Central memory CD8-positive, alpha-beta T cell (primary cell): ENCODE measurements at regions not wholly inside any gene's neighbourhood (a gene's known extent, or its start where the extent isn't known, plus 50 kb on each side); places are given as distances from the start of the nearest gene placed in this dataset.
A peak's percentile ranks its signal among the peaks of the same experiment; 100 is the strongest.
"Not testable (repeated sequence)": the region's sequence is repeated elsewhere in the genome, so short reads cannot be mapped to it uniquely, and the experiment has no call there.

Experiments
- ATAC-seq: fragments of 150-1000 bp; cut with Tn5 transposase; replicated peaks from 2 replicates; pipeline ENCODE4 v1.10.0; 2022; ENCODE audit warnings: mild to moderate bottlenecking, moderate FRiP score, moderate number of reproducible peaks; ENCODE audit not compliant: poor library complexity, severe bottlenecking; ENCODE audit errors: extremely low read depth
- DNase-seq, 2 donors: peaks; one replicate each; pipeline ENCODE4 v3.0.0; 2021; ENCODE audit warnings: low spot score in 2 of 2
- H3K27ac Mint-ChIP-seq: one replicate; pipeline ENCODE4 v1.8.0; 2022; ENCODE audit warnings: low read depth, mild to moderate bottlenecking, moderate library complexity, mixed read lengths
- H3K27me3 Mint-ChIP-seq: one replicate; pipeline ENCODE4 v1.8.0; 2022; ENCODE audit warnings: mixed read lengths
- H3K36me3 Mint-ChIP-seq: one replicate; pipeline ENCODE4 v1.8.0; 2022; ENCODE audit warnings: mild to moderate bottlenecking, moderate library complexity, mixed read lengths; ENCODE audit not compliant: insufficient read depth
- H3K4me1 Mint-ChIP-seq: one replicate; pipeline ENCODE4 v1.8.0; 2022; ENCODE audit warnings: mixed read lengths
- H3K4me3 Mint-ChIP-seq: one replicate; pipeline ENCODE4 v1.8.0; 2022; ENCODE audit warnings: mild to moderate bottlenecking, moderate library complexity, mixed read lengths
- H3K9me3 Mint-ChIP-seq: one replicate; pipeline ENCODE4 v1.8.0; 2022; ENCODE audit warnings: mixed read lengths

GRCh38 chr9:36521148-36521547, 51.5 kb upstream of the MELK start:
- Mint-ChIP-seq H3K27ac (no peak overlapping the region), H3K9me3 (no peaks in the 10 kb centered on the region), H3K36me3 (no peaks in the 10 kb centered on the region), H3K4me3 (no peak overlapping the region), H3K4me1 (no peaks in the 10 kb centered on the region), H3K27me3 (no peaks in the 10 kb centered on the region)
- DNase-seq = no peak
- no peak for ATAC-seq

DNA sequence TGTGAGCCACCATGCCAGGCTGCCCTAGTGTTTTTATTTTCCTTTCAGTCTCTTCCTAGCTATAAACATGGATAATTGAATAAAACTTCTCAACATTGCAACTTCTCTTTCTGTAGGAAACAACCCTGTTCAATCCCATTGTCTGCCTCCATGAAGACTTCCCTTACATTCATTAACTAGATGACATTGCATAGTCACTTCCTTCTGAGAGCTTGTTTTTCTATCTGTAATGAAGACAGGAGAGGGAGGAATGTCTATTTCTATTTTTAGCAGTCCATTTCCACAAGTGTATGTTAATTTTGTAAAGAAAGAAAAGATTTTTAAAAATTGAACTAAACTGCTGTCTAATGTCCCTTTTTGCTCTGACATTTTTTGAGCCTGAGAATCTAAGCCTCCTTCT, 55.6 kb upstream of the MELK start:
- H3K27ac Mint-ChIP-seq = no peak overlapping the region
- no peaks in the 10 kb centered on the region for H3K27me3 Mint-ChIP-seq
- H3K4me3 Mint-ChIP-seq = no peak overlapping the region
- no peaks in the 10 kb centered on the region for H3K4me1 Mint-ChIP-seq
- H3K36me3 Mint-ChIP-seq = no peaks in the 10 kb centered on the region
- ATAC-seq (no peak), DNase-seq (no peak)
- H3K9me3 Mint-ChIP-seq = no peaks in the 10 kb centered on the region

DNA sequence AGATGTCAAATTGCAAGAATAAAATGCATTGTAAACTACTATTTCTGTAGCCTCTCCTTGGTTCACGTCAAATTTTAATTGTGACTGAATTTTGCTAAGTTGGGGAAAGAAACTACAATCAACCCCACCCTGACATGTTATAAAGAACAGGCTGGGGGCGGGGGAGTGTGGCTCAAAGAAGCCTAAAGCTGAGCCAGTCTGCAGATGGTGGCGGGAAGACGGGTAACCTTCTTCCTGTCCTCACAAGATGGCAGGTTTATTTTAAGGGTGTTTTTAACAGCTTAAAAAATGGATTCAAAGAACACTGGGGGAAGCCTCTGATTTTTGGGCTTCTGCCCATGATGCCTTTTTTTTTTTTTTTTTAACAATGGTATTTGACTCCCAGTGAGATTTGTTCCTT, 68.5 kb upstream of the MELK start:
- H3K9me3 Mint-ChIP-seq = no peaks in the 10 kb centered on the region
- H3K27me3 Mint-ChIP-seq = peaks cover 10% of the 10 kb centered on the region
- H3K36me3 Mint-ChIP-seq = no peaks in the 10 kb centered on the region
- no peak for DNase-seq
- ATAC-seq = peak; percentile 32
- H3K4me3 Mint-ChIP-seq = no peak overlapping the region
- peak overlapping the region; percentile 2 for H3K27ac Mint-ChIP-seq
- H3K4me1 Mint-ChIP-seq = peaks cover 7% of the 10 kb centered on the region

DNA sequence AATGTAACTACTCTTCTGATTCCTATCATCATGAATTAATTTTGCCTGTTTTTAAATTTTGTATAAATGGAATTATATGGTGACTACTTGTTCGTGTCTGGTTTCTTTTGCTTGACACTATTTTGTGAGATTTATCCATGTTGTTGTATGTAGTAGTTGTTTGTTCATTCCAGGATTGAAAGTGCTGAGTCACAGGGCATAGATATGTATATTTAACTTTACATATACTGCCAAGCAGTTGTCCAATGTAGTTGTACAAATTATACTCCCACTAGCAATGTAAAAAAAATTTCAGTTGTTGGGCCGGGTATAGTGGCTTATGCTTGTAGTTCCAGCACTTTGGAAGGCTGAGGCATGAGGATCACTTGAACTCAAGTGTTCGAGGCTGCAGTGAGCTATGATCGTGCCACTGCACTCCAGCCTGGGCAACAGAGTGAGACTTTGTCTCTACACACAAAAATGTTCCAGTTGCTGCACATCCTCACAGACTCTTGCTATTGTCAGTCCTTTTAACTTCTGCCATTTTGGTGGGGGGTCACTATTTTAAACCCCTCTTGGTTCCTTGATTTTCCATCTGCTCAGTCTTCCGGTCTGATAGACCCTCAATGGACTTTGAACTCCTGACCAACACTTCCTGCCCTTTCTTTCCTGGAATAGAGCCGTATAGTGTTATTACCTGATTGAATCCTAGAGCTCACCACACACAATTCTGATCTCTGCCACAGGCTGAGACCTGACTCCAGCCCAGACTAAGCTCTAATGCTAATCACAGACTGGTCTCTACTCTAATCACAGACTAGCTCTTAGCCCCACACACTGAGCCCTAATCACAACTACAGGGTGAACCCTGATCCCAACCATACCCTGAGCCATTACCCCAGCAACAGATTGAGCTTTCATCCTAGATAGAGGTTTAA, 69.3 kb upstream of the MELK start:
- DNase-seq = no peak
- ATAC-seq = no peak
- H3K4me3 Mint-ChIP-seq = no peak overlapping the region

GRCh38 chr9:36501727-36502126, 71.0 kb upstream of the MELK start:
- no peak for DNase-seq
- H3K4me3 Mint-ChIP-seq = no peak overlapping the region
- H3K4me1 Mint-ChIP-seq = peaks cover 7% of the 10 kb centered on the region
- H3K27me3 Mint-ChIP-seq = no peaks in the 10 kb centered on the region
- H3K27ac Mint-ChIP-seq = no peak overlapping the region
- H3K9me3 Mint-ChIP-seq = no peaks in the 10 kb centered on the region
- no peaks in the 10 kb centered on the region for H3K36me3 Mint-ChIP-seq
- ATAC-seq = no peak

More for the DNA sequence above, 69.3 kb upstream of the MELK start:
- peaks cover 7% of the 10 kb centered on the region for H3K4me1 Mint-ChIP-seq
- no peaks in the 10 kb centered on the region for H3K36me3 Mint-ChIP-seq
- no peaks in the 10 kb centered on the region for H3K9me3 Mint-ChIP-seq
- H3K27ac Mint-ChIP-seq = peak overlapping the region; percentile 2
- peaks cover 8% of the 10 kb centered on the region for H3K27me3 Mint-ChIP-seq

DNA sequence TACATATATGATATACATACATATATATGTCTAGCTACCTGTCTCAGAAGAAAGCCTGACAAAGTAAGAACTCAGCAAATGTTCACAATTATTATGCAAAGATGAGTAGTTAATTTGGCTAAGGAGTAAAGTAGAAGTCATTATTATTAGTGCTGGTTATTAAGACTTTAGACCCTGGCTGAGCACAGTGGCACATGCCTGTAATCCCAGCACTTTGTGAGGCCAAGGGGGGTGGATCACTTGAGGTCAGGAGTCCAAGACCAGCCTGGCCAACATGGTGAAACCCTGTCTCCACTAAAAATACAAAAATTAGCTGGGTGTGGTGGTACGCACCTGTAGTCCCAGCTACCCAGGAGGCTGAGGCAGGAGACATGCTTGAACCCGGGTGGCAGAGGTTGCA, 71.8 kb upstream of the MELK start:
- not testable (repeated sequence) for ATAC-seq, H3K4me3 Mint-ChIP-seq, H3K4me1 Mint-ChIP-seq, H3K27me3 Mint-ChIP-seq, H3K9me3 Mint-ChIP-seq, H3K36me3 Mint-ChIP-seq, H3K27ac Mint-ChIP-seq, DNase-seq

- ATAC-seq = no peak
- no peak for DNase-seq
- H3K36me3 Mint-ChIP-seq = peaks cover 3% of the 10 kb centered on the region
- H3K4me3 Mint-ChIP-seq = no peak overlapping the region
- H3K27me3 Mint-ChIP-seq = no peaks in the 10 kb centered on the region
- peaks cover 7% of the 10 kb centered on the region for H3K4me1 Mint-ChIP-seq
- no peak overlapping the region for H3K27ac Mint-ChIP-seq
- no peaks in the 10 kb centered on the region for H3K9me3 Mint-ChIP-seq
These were observed 73.4 kb upstream of the MELK start for GRCh38 chr9:36499174-36499890.

- peak overlapping the region; percentile 89 for H3K27ac Mint-ChIP-seq
- not testable (repeated sequence) for DNase-seq, H3K27me3 Mint-ChIP-seq, H3K36me3 Mint-ChIP-seq, H3K9me3 Mint-ChIP-seq
- ATAC-seq = peak; percentile 75
- H3K4me3 Mint-ChIP-seq = peak overlapping the region; percentile 70
- H3K4me1 Mint-ChIP-seq = peaks cover 39% of the 10 kb centered on the region
These were observed 79.1 kb upstream of the MELK start for GRCh38 chr9:36493564-36493963.

DNA sequence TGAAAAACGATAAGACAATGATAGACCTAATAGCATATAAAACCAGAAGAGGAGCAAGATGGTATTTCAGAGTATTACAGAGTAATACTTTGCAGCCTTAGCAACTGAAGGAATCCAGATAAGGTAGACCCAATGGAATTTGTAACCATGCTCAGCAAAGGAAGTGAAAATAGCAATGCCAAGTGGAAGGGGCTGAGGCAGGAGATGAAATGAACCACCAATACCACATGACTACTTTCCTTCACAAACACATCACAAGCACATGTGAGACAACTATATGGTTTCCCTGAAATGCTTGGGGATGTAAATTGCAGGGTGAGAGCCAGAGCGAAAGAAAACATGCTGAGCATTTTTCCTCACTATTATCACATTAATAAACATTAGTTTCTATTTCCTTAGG, 79.8 kb upstream of the MELK start:
- peaks cover 46% of the 10 kb centered on the region for H3K4me1 Mint-ChIP-seq
- no peaks in the 10 kb centered on the region for H3K9me3 Mint-ChIP-seq
- H3K4me3 Mint-ChIP-seq = peak overlapping the region; percentile 70
- H3K36me3 Mint-ChIP-seq = peaks cover 13% of the 10 kb centered on the region
- DNase-seq = no peak
- peak overlapping the region; percentile 89 for H3K27ac Mint-ChIP-seq
- H3K27me3 Mint-ChIP-seq = no peaks in the 10 kb centered on the region
- peak; percentile 68 for ATAC-seq

DNA sequence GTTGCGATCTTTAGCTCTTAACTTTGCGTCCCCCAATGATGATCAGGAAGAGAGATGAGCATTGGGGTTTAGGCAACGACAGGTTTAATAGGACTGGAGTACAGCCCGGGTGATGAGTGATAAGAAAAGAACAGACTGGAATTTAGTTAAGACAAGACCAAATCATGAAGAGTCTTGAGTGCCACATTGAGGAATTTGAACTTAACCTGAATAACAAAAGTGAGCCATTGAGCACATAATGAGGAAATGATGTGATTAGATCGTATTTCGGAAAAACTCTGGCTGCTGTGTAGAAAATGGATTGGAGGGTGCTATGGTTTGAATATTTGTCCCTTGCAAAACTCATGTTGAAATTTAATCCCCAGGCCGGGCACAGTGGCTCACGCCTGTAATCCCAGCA, 83.2 kb upstream of the MELK start:
- Mint-ChIP-seq H3K4me3 (peak overlapping the region; percentile 87), H3K9me3 (no peaks in the 10 kb centered on the region), H3K27me3 (no peaks in the 10 kb centered on the region), H3K36me3 (peaks cover 19% of the 10 kb centered on the region), H3K27ac (peak overlapping the region; percentile 97), H3K4me1 (peaks cover 65% of the 10 kb centered on the region)
- ATAC-seq (no peak), DNase-seq (no peak)

DNA sequence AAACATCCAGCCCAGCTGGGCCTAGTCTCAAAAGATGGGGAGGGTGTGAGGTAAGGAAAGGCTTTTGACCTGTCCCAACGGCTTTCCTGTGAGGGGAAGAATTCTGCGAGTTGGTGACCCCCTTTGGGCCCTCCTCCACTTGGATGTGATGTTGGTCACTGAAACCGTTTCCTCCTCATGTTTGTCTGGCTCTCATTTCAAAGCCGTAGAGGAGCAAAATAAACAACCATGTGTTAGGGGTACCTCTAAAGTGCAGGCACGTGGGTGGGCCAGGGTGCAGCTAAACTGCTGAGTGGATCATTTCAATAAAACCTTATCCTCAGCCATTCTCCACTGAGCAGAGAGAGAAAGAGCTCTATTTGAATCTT, 84.3 kb upstream of the MELK start:
- ATAC-seq (no peak), DNase-seq (no peak)
- H3K4me1 Mint-ChIP-seq = peaks cover 67% of the 10 kb centered on the region
- peaks cover 19% of the 10 kb centered on the region for H3K36me3 Mint-ChIP-seq
- no peaks in the 10 kb centered on the region for H3K9me3 Mint-ChIP-seq
- peak overlapping the region; percentile 87 for H3K4me3 Mint-ChIP-seq
- peak overlapping the region; percentile 97 for H3K27ac Mint-ChIP-seq
- no peaks in the 10 kb centered on the region for H3K27me3 Mint-ChIP-seq

DNA sequence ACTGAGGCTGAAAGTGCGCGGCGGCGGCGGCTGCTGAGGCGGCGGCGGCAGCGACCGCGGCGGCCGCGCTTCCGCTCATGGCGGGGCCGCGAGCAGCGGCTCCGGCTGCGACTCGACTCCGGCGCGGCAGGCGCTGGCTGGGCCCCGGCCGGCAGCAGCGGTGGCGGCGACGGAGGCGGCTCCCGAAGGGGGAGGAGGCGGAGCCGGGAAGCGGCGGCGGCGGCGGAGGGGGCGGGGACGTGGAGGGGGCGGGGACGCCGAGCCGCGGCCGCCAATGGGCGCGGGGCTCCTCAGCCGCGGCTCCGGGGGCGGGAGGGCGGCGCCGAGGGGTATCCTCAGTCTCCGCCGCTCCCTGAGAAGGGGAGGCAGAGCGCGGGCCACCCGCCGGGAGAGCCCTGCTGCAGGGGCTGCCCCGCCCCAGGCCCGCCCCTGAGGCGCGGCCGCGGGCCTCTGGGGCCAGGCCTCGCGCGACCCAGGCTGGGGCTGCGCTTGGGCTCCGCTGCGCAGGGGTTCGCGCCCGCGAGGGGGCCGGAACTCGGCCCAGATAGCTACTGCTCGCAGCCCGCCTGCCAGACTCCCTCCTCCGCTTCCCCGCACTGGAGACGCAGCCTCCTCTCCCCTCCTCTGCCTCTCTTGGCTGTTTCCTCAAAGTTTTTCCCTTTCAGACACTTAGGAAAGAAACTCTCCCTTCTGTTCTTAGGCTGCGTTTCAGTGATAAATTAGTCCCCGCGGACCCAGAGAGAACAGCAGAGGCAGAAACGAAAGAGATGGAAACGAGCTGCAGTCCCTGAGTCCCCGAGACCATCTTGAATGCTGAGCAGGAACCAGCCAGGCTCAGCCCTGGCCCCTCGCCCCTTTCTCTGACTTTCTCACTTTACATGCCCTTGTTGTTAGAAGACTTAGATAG, 85.0 kb upstream of the MELK start:
- Mint-ChIP-seq H3K9me3 (no peaks in the 10 kb centered on the region), H3K27me3 (no peaks in the 10 kb centered on the region), H3K4me1 (peaks cover 62% of the 10 kb centered on the region), H3K4me3 (peak overlapping the region; percentile 87), H3K36me3 (peaks cover 17% of the 10 kb centered on the region), H3K27ac (peak overlapping the region; percentile 97)
- DNase-seq (peak; percentile 68 to 85), ATAC-seq (peak; percentile 91)
